T-helper 17 cell (primary cell): ENCODE measurements at regions not wholly inside any gene's neighbourhood (a gene's known extent, or its start where the extent isn't known, plus 50 kb on each side); places are given as distances from the start of the nearest gene placed in this dataset.

Experiments
- ATAC-seq: fragments of 150-1000 bp; cut with Tn5 transposase; 2 replicates; pipeline ENCODE4 v1.10.0; 2021; ENCODE audit warnings: mild to moderate bottlenecking, moderate library complexity
- DNase-seq, 3 donors: peaks; one replicate each; pipeline versions ENCODE4 v3.0.0 to v3.0.0-alpha.2; 2020 to 2021
- H3K9me3 ChIP-seq: one replicate; pipeline ENCODE4 v1.7.0; 2013; ENCODE audit warnings: low read length, mild to moderate bottlenecking; ENCODE audit not compliant: control insufficient read depth, poor library complexity, severe bottlenecking
- H3K27ac Mint-ChIP-seq: one replicate; pipeline ENCODE4 v1.8.0; 2022; ENCODE audit warnings: mild to moderate bottlenecking, moderate library complexity, mixed read lengths
- H3K27me3 Mint-ChIP-seq: one replicate; pipeline ENCODE4 v1.8.0; 2022; ENCODE audit warnings: mixed read lengths
- H3K36me3 Mint-ChIP-seq: one replicate; pipeline ENCODE4 v1.8.0; 2022; ENCODE audit warnings: low read depth, mixed read lengths
- H3K4me1 Mint-ChIP-seq: one replicate; pipeline ENCODE4 v1.8.0; 2022; ENCODE audit warnings: mild to moderate bottlenecking, mixed read lengths
- H3K4me3 Mint-ChIP-seq: one replicate; pipeline ENCODE4 v1.8.0; 2022; ENCODE audit warnings: mild to moderate bottlenecking, moderate library complexity, mixed read lengths

DNA sequence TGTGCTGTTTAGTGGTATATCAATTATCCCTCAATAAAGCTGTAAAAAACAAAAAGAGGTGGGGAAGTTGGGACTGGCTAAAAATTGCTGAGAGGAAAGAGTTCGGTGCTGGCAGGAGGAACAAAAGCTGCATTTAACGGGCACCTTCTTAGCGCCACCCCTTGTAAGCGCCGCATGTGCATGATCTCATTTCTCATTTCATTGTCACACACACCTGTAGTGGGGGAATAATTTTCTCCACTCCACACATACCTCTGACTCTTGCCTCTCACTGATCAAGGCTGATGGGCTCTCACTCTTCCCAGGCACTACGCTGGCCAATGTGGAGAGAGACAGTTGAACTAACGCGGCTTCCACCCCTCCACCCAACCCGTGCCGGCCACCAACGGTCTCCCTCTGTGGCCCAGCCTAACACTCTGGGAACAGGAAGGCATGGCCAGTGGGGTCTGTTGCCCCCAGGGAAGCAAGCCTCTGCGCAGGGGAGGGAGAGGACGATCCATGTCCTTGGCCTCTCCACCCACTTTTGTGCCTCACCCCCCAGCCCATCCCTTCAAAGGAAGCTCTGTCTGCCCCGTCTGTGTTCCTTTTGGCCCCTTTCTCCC, 186.7 kb upstream of the SYT13 start:
- no peak for DNase-seq
- peaks cover 5% of the 10 kb centered on the region for H3K4me1 Mint-ChIP-seq
- H3K27ac Mint-ChIP-seq = no peak overlapping the region
- peaks cover 5% of the 10 kb centered on the region for H3K36me3 Mint-ChIP-seq
- ATAC-seq = no peak
- H3K9me3 ChIP-seq = no peaks in the 10 kb centered on the region
- no peak overlapping the region for H3K4me3 Mint-ChIP-seq
- peaks cover 32% of the 10 kb centered on the region for H3K27me3 Mint-ChIP-seq

DNA sequence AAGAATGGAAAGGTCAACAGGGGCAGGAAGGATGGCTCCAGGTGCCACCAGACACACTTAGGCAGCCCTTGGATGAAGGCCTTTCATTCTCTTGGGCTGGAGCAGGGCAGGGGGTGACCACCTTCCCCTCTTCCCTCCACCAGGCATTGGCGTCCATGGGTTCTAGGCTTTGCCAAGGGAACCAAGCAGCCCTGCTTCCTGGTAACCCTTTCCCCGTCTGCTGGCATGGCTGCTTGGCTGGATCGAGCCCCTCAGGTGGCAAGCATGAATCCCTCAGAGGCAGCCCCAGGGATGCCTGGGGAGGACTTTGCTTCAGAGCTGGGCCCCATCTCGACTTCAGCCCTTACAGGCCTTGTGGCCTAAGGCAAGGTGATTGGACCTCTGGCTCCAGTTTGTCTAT, 185.1 kb upstream of the SYT13 start:
- ATAC-seq (no peak), DNase-seq (no peak)
- peaks cover 5% of the 10 kb centered on the region for H3K36me3 Mint-ChIP-seq
- no peaks in the 10 kb centered on the region for H3K9me3 ChIP-seq
- H3K27ac Mint-ChIP-seq = no peak overlapping the region
- peaks cover 5% of the 10 kb centered on the region for H3K4me1 Mint-ChIP-seq
- peaks cover 31% of the 10 kb centered on the region for H3K27me3 Mint-ChIP-seq
- no peak overlapping the region for H3K4me3 Mint-ChIP-seq

DNA sequence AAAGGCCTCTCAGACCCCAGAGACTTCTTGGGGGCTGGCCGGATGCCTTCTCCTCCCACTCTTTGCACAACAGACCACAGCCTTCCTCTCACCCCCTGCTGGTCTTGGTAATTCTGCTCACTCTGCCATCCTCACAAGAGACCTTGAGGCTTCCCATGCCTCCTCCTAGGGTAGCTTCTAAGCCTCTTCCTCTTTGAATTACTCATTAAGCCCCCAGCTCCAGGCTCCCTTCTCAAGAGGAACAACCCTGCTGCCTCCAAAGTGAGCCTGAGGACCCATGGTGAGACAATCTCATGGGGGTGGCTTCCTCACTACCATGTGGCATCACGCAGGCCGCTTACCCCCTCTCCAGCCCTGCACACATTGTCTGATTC, 184.6 kb upstream of the SYT13 start:
- H3K9me3 ChIP-seq = no peaks in the 10 kb centered on the region
- no peak for ATAC-seq
- peaks cover 27% of the 10 kb centered on the region for H3K27me3 Mint-ChIP-seq
- H3K4me3 Mint-ChIP-seq = no peak overlapping the region
- H3K4me1 Mint-ChIP-seq = peaks cover 5% of the 10 kb centered on the region
- H3K36me3 Mint-ChIP-seq = peaks cover 5% of the 10 kb centered on the region
- no peak for DNase-seq
- H3K27ac Mint-ChIP-seq = no peak overlapping the region

DNA sequence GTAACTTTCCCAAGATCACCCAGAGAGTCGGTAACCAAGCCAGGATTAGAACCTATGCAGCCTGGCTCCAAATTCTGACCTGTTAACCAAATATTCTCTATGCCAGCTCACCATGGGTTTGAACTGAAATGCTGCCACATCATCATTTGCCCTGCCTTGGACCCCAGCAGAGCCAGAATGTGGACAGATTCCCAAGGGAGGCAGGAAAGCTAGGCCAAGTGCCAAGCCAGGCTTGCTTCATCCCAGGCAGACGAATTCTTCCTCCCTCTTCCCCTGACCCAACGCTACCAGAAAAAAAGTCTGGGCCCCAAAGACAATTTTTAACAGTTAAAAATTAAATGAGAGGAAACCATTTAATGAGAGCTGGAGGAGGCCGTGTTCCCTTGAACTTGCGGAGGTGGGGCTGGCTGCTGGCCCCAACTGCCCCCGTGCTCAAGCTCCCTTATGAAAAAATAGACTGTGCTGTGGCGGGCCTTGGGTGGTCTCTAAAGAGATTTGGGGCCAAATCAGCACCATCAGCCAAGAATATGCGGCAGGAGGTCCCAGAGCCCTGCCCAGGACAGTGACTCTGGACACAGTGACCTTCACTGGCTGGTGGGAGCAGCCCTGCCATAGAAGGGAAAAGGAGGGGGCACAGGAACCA, 184.1 kb upstream of the SYT13 start:
- DNase-seq (no peak), ATAC-seq (no peak)
- Mint-ChIP-seq H3K4me3 (no peak overlapping the region), H3K36me3 (peaks cover 5% of the 10 kb centered on the region), H3K4me1 (peaks cover 5% of the 10 kb centered on the region), H3K27me3 (peaks cover 21% of the 10 kb centered on the region), H3K27ac (no peak overlapping the region)
- H3K9me3 ChIP-seq = no peaks in the 10 kb centered on the region

DNA sequence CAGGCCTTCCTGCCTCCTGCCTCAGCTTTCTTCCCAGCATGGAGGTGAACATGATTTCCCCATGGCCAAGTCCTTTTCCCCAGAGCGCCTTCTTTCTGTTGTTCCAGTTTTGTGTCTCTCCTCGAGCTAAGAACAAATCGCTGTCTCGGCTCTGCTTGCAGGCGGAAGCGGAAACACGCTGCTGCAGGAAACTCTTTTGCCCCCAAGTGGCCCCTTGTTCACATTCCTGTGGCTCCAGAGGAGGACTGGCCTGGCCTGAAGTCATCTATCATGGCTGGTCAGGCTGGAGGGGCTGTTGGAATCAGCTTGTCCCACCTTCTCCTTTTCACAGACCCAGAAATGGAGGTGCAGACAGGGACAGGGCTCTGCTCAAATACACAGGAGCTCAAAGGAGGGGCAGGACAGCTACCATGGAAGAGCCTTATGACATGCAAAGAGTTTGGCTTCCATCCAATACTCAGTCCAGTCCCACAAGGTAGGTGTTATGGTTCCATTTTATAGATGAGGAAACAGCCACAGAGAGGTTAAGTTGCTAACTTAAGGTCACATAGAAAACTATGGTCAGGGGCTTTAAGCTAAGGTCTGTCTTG, 182.2 kb upstream of the SYT13 start:
- DNase-seq = no peak
- H3K36me3 Mint-ChIP-seq = peaks cover 2% of the 10 kb centered on the region
- H3K4me3 Mint-ChIP-seq = no peak overlapping the region
- ATAC-seq = no peak
- H3K27ac Mint-ChIP-seq = no peak overlapping the region
- peaks cover 2% of the 10 kb centered on the region for H3K4me1 Mint-ChIP-seq
- H3K9me3 ChIP-seq = no peaks in the 10 kb centered on the region
- H3K27me3 Mint-ChIP-seq = peaks cover 15% of the 10 kb centered on the region

DNA sequence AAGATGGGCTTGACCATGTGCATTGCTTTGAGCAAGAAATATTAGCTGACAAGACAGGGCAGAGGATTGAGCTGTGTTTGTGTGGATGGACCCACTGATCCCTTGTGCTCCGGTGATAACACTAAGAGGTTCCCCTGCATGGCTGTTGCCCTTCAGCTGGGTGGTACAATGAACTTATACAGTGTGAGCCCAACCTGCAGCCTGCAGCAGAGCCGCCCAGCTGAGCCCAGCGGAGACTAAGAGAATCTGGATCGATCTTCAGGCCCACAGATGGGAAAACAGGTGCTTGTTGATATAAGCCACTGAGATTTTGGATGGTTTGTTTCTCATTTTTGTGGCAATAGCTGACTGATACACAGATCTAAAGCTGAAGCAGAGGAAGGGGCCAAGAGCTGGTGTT, 177.4 kb upstream of the SYT13 start:
- no peaks in the 10 kb centered on the region for H3K9me3 ChIP-seq
- DNase-seq (no peak), ATAC-seq (no peak)
- Mint-ChIP-seq H3K27ac (no peak overlapping the region), H3K27me3 (peaks cover 32% of the 10 kb centered on the region), H3K4me1 (no peaks in the 10 kb centered on the region), H3K36me3 (no peaks in the 10 kb centered on the region), H3K4me3 (no peak overlapping the region)

DNA sequence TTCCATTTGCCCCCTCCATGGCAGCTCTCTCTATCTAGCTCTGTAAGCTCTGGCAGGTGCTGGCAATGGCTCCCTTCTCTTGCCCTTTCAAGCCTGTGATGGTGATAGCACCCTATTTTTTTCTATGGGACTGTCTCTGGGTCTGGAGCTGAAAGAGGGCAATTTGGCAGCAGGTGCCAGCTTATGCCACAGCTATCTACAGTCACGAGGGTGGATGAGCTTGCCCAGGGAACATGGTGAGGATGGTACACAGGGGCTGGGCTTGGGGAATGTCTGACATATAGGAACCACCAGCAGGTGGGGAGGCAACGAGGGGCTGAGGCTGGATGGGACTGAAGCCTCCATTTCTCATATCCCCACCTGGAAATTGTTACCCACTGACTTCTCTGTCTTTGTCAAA, 175.4 kb upstream of the SYT13 start:
- H3K4me3 Mint-ChIP-seq = no peak overlapping the region
- H3K36me3 Mint-ChIP-seq = no peaks in the 10 kb centered on the region
- no peak overlapping the region for H3K27ac Mint-ChIP-seq
- no peak for ATAC-seq
- H3K27me3 Mint-ChIP-seq = peaks cover 42% of the 10 kb centered on the region
- no peak for DNase-seq
- H3K4me1 Mint-ChIP-seq = no peaks in the 10 kb centered on the region
- no peaks in the 10 kb centered on the region for H3K9me3 ChIP-seq

DNA sequence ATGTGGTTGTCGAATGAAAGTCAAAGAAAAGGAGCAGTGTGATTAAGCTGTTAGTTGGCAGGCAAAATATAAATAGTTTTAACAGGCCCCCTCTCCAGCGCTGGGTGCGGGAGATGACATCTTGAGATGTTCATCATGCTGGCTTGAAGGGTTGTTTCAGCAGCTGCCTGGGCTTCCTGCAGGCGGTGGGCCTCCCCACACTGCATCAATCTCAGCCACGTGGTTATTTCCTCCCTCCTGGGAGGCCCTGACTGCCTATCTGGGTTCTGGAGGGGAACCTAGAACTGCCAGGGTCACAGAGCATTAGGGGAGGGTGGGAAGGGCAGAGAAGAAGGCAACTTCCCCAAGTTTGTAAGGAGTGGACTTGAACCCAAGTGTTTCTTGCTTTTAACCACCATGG, 173.3 kb upstream of the SYT13 start:
- ATAC-seq = no peak
- Mint-ChIP-seq H3K36me3 (no peaks in the 10 kb centered on the region), H3K27ac (no peak overlapping the region), H3K4me1 (no peaks in the 10 kb centered on the region), H3K4me3 (no peak overlapping the region), H3K27me3 (peaks cover 42% of the 10 kb centered on the region)
- no peak for DNase-seq
- H3K9me3 ChIP-seq = no peaks in the 10 kb centered on the region

DNA sequence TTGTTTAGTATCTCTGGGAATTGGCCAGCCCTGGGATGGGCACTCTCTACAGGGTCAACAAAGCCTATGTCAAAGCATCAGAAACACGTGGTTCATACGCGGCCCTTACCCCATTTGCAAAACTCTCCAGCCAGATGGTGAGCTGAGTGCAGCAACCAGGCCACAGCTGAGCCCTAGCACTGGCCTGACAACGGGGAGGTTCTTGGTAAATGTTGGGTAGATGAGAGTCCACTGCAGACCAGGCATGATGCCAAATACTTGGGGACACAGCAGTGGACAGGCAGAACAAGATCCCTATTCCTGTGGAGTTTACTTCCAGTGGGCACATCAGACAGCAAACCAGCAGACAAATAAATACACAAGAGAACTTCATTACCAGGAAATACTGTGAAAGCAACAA, 172.1 kb upstream of the SYT13 start:
- no peak overlapping the region for H3K4me3 Mint-ChIP-seq
- no peak overlapping the region for H3K27ac Mint-ChIP-seq
- DNase-seq (no peak), ATAC-seq (no peak)
- H3K4me1 Mint-ChIP-seq = no peaks in the 10 kb centered on the region
- no peaks in the 10 kb centered on the region for H3K36me3 Mint-ChIP-seq
- peaks cover 42% of the 10 kb centered on the region for H3K27me3 Mint-ChIP-seq
- no peaks in the 10 kb centered on the region for H3K9me3 ChIP-seq

DNA sequence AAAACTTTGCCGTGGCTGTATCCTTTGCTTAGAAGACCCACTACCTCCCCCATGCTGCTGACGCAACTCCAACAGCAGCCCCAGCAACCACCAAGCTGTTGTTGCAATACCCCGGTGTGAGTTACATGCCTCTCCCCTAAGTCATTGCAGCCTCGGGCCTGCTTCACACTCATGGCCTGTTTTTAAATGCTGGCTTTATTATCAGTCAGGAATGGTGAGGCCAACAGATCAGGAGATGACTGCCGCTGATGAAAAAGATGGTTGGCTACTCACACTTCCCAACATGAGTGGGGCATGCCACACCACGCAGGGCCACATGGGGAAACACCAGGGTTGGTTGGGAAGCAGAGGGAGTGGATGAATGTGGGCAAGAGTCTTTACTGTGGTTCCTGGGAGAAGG, 171.5 kb upstream of the SYT13 start:
- no peak for DNase-seq
- Mint-ChIP-seq H3K4me1 (no peaks in the 10 kb centered on the region), H3K36me3 (no peaks in the 10 kb centered on the region), H3K27me3 (peaks cover 36% of the 10 kb centered on the region), H3K27ac (no peak overlapping the region), H3K4me3 (no peak overlapping the region)
- H3K9me3 ChIP-seq = no peaks in the 10 kb centered on the region
- no peak for ATAC-seq

DNA sequence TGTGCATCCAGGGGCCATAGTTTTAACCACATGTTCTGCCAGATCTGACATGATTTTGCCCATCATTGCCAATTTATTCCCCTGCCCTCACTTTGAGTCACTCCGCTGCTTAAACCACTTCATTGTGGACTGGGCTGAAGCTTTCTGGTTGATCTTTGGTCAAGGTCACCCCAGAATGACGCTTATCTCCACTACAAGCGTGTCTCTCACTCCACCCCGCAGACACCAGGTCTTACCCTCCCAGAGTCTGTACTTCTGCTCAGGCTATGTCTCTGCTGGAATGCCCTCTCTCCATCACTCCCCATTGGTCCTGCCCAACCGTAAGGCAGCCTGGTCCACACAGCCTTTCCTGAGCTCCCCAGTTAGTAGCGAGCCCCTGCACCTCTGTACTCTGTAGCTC, 170.5 kb upstream of the SYT13 start:
- Mint-ChIP-seq H3K4me3 (no peak overlapping the region), H3K27me3 (peaks cover 27% of the 10 kb centered on the region), H3K27ac (no peak overlapping the region), H3K36me3 (no peaks in the 10 kb centered on the region), H3K4me1 (no peaks in the 10 kb centered on the region)
- no peaks in the 10 kb centered on the region for H3K9me3 ChIP-seq
- no peak for DNase-seq
- no peak for ATAC-seq

DNA sequence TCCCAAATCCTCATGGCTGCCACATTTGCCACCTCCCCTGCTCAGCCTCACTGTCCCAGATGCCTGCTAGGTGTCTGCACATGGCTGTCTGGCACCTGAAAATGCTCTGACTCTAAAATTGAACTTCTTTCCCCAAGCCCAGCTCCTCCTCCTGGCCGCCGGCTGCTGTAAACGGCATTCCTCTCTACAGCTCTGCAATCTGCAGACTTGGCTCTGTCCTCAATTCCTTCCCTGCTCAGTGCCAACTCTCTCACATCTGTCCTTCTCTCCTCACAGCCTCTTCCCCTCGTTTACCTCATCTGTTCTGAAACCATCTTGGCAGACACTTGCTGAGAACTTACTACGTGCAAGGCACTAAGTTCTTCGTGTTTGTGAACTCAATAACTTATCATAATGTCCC, 169.4 kb upstream of the SYT13 start:
- peaks cover 23% of the 10 kb centered on the region for H3K27me3 Mint-ChIP-seq
- H3K4me1 Mint-ChIP-seq = no peaks in the 10 kb centered on the region
- DNase-seq = no peak
- no peaks in the 10 kb centered on the region for H3K36me3 Mint-ChIP-seq
- no peak overlapping the region for H3K4me3 Mint-ChIP-seq
- no peak for ATAC-seq
- no peak overlapping the region for H3K27ac Mint-ChIP-seq
- no peaks in the 10 kb centered on the region for H3K9me3 ChIP-seq

DNA sequence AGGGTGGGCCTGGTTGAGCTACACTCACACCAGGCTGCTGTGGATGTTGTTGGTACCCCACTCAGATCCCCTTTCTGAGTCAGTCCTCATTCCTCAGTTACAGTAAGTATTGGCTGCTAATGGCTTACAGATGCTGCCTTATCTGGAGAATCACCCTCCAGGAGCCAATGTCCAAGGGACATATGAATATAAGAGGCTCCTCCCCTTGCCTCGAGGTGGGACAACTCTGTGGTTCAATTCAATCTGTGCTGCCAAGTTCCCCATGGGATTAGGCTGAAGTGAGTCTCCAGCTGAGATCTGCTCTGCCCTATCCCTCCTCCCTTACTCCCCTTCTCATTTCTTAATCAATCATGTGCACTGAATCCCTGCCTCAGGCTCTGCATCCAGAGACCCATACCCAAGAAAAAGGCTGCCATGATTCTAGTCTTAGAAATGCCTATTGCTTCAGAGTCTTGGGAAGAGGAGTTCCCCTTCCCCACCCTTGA, 168.8 kb upstream of the SYT13 start:
- no peak for DNase-seq
- no peak for ATAC-seq
- H3K9me3 ChIP-seq = no peaks in the 10 kb centered on the region
- no peaks in the 10 kb centered on the region for H3K4me1 Mint-ChIP-seq
- H3K36me3 Mint-ChIP-seq = no peaks in the 10 kb centered on the region
- no peak overlapping the region for H3K27ac Mint-ChIP-seq
- H3K27me3 Mint-ChIP-seq = peaks cover 23% of the 10 kb centered on the region
- no peak overlapping the region for H3K4me3 Mint-ChIP-seq

DNA sequence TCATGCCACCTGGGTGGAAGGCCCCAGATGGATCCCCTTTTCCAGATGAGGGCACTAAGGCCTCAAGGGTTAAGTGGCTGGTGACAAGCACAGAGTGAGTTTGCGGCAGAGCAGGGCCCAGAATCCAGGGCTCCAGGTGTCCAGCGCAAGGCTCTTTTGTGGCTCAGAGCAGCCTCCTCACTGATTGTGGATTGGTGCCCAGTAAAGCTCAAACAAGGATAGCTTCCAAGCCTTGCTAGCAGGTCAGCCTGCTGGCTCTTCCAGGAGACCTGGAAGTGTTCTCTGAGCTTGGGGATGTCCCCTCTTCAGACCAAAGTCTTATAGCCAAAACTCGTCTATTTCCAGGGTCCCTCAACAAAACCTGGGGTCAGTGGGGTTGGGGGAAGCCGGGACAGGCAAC, 167.6 kb upstream of the SYT13 start:
- Mint-ChIP-seq H3K4me3 (no peak overlapping the region), H3K27ac (no peak overlapping the region), H3K4me1 (no peaks in the 10 kb centered on the region), H3K27me3 (peaks cover 28% of the 10 kb centered on the region), H3K36me3 (no peaks in the 10 kb centered on the region)
- H3K9me3 ChIP-seq = no peaks in the 10 kb centered on the region
- DNase-seq (no peak), ATAC-seq (no peak)
